ENCODE measurements at regions not wholly inside any gene's neighbourhood (a gene's known extent, or its start where the extent isn't known, plus 50 kb on each side); places are given as distances from the start of the nearest gene placed in this dataset.

DNA sequence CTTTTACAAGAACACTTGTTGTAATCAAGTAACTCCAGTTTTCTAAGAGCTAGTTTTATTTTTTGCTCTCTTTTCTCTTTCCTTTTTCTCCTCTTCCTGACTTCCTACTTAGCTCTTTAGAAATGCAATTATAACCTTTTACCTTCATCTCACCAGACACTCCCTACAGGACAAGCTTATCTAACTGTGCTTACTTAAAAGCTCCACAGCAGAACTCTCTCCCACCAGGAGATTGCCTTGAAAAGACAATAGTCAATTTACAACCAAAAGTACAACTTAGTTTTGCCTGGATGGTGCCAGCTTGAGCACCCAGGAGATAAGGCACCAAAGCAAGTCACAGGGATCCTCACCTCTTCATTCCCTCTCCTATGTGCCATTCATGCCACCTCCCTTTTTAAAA, 573.8 kb upstream of the LMCD1 start:
- Histone ChIP-seq H3K27ac (replicated peaks) (no peak overlapping the region), H3K4me3 (replicated peaks; ENCODE audit: insufficient read depth, low read length) (no peak overlapping the region), H3K27me3 (ENCODE audit: insufficient read depth, poor library complexity, severe bottlenecking) (no peaks in the 10 kb centered on the region)
- no peak for TF ChIP-seq SPI1 (IDR thresholded peaks at IDR 0.05; ENCODE audit: borderline replicate concordance, low read depth)
- no peak for TF ChIP-seq GABPA (IDR thresholded peaks at IDR 0.05; ENCODE audit: low read depth)
- TF ChIP-seq, protein P1, sequence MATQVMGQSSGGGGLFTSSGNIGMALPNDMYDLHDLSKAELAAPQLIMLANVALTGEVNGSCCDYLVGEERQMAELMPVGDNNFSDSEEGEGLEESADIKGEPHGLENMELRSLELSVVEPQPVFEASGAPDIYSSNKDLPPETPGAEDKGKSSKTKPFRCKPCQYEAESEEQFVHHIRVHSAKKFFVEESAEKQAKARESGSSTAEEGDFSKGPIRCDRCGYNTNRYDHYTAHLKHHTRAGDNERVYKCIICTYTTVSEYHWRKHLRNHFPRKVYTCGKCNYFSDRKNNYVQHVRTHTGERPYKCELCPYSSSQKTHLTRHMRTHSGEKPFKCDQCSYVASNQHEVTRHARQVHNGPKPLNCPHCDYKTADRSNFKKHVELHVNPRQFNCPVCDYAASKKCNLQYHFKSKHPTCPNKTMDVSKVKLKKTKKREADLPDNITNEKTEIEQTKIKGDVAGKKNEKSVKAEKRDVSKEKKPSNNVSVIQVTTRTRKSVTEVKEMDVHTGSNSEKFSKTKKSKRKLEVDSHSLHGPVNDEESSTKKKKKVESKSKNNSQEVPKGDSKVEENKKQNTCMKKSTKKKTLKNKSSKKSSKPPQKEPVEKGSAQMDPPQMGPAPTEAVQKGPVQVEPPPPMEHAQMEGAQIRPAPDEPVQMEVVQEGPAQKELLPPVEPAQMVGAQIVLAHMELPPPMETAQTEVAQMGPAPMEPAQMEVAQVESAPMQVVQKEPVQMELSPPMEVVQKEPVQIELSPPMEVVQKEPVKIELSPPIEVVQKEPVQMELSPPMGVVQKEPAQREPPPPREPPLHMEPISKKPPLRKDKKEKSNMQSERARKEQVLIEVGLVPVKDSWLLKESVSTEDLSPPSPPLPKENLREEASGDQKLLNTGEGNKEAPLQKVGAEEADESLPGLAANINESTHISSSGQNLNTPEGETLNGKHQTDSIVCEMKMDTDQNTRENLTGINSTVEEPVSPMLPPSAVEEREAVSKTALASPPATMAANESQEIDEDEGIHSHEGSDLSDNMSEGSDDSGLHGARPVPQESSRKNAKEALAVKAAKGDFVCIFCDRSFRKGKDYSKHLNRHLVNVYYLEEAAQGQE (IDR thresholded peaks at IDR 0.05; ENCODE audit: insufficient replicate concordance, low read depth) = no peak
- TF ChIP-seq, protein P2, sequence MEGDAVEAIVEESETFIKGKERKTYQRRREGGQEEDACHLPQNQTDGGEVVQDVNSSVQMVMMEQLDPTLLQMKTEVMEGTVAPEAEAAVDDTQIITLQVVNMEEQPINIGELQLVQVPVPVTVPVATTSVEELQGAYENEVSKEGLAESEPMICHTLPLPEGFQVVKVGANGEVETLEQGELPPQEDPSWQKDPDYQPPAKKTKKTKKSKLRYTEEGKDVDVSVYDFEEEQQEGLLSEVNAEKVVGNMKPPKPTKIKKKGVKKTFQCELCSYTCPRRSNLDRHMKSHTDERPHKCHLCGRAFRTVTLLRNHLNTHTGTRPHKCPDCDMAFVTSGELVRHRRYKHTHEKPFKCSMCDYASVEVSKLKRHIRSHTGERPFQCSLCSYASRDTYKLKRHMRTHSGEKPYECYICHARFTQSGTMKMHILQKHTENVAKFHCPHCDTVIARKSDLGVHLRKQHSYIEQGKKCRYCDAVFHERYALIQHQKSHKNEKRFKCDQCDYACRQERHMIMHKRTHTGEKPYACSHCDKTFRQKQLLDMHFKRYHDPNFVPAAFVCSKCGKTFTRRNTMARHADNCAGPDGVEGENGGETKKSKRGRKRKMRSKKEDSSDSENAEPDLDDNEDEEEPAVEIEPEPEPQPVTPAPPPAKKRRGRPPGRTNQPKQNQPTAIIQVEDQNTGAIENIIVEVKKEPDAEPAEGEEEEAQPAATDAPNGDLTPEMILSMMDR (IDR thresholded peaks at IDR 0.05; ENCODE audit: insufficient read depth, low read length) = no peak
- TF ChIP-seq POLR2AphosphoS5 (IDR thresholded peaks at IDR 0.05; ENCODE audit: low read depth) = no peak
- no peak for DNase-seq (ENCODE audit: low read depth in 1 of 2, low spot score in 1 of 2)

DNA sequence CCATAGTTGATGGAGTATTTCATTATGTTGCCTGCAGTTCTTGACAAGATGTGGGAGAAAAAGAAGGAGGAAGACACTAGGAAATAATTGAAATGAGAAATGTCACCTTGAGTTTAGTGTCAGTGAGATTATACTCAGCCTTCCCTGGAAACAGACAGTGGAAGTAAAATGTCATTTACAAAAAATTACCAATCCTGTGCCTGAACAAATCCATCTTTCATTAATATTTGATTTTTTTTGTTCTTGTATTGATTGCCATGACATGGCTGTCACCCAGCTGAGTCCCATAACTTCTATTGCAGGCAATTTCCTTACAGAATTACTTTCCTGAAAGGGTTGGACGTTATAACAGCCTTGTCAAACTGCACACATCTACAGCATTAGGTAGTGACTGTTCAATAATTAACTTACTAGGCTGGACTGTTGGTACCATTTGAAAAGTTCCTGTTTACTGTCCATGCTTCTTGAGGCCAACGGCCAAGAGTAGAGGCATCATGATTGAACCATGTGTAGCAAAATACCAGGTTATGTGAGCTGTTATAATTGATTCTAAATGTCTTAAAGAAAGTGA, 572.2 kb upstream of the LMCD1 start:
- no peaks in the 10 kb centered on the region for H3K27me3 ChIP-seq (ENCODE audit: insufficient read depth, poor library complexity, severe bottlenecking)
- TF ChIP-seq, protein P1 (IDR thresholded peaks at IDR 0.05; ENCODE audit: insufficient replicate concordance, low read depth) = no peak
- TF ChIP-seq, protein P2 (IDR thresholded peaks at IDR 0.05; ENCODE audit: insufficient read depth, low read length) = no peak
- TF ChIP-seq SPI1 (IDR thresholded peaks at IDR 0.05; ENCODE audit: borderline replicate concordance, low read depth) = no peak
- no peak for TF ChIP-seq GABPA (IDR thresholded peaks at IDR 0.05; ENCODE audit: low read depth)
- no peak for TF ChIP-seq POLR2AphosphoS5 (IDR thresholded peaks at IDR 0.05; ENCODE audit: low read depth)

DNA sequence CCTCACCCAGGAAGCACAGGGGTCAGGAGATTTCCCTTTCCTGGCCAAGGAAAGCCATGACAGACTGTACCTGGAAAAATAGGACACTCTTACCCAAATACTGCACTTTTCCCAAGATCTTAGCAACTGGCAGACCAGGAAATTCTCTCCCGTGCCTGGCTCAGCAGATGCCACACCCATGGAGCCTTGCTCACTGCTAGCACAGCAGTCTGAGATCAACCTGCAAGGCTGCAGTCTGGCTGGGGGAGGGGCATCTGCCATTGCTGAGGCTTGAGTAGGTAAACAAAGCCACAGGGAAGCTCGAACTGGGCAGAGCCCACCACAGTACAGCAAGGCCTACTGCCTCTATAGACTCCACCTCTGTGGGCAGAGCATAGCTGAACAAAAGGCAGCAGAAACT, 567.3 kb upstream of the LMCD1 start:
- Histone ChIP-seq H3K27me3 (ENCODE audit: insufficient read depth, poor library complexity, severe bottlenecking) (no peaks in the 10 kb centered on the region), H3K27ac (replicated peaks) (no peak overlapping the region), H3K4me3 (replicated peaks; ENCODE audit: insufficient read depth, low read length) (no peak overlapping the region)
- no peak for DNase-seq (ENCODE audit: low read depth in 1 of 2, low spot score in 1 of 2)
- TF ChIP-seq GABPA (IDR thresholded peaks at IDR 0.05; ENCODE audit: low read depth) = no peak
- TF ChIP-seq, protein P2 (IDR thresholded peaks at IDR 0.05; ENCODE audit: insufficient read depth, low read length) = no peak
- no peak for TF ChIP-seq POLR2AphosphoS5 (IDR thresholded peaks at IDR 0.05; ENCODE audit: low read depth)
- TF ChIP-seq, protein P1 (IDR thresholded peaks at IDR 0.05; ENCODE audit: insufficient replicate concordance, low read depth) = no peak
- no peak for TF ChIP-seq SPI1 (IDR thresholded peaks at IDR 0.05; ENCODE audit: borderline replicate concordance, low read depth)

More for the DNA sequence above, 572.2 kb upstream of the LMCD1 start:
- Histone ChIP-seq H3K4me3 (replicated peaks; ENCODE audit: insufficient read depth, low read length) (no peak overlapping the region), H3K27ac (replicated peaks) (no peak overlapping the region)
- DNase-seq (ENCODE audit: low read depth in 1 of 2, low spot score in 1 of 2) = no peak

Data from HL-60 (cell line).